ENCODE measurements at regions not wholly inside any gene's neighbourhood (a gene's known extent, or its start where the extent isn't known, plus 50 kb on each side); places are given as distances from the start of the nearest gene placed in this dataset.

DNA sequence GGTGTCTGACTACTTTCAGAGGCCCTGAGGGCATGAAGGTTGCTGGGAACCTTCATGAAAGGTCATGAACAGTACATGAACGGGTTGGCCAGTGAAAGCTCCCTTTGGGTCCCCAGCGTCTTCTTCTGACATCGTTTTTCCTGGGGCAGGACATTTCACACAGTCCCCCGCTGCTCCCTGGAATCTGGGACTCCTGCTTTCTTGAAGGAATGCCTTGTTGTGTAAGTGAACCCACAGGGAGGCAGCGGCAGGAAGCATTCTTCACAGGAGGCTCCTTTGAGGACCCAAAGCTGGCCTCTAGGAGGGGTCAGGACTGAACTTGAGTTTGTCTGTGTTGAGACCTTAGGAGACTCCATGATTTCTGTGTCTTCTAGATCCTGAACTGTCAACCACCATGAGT is 144.3 kb downstream of the KCNE4 start:
- TF ChIP-seq, protein P1, sequence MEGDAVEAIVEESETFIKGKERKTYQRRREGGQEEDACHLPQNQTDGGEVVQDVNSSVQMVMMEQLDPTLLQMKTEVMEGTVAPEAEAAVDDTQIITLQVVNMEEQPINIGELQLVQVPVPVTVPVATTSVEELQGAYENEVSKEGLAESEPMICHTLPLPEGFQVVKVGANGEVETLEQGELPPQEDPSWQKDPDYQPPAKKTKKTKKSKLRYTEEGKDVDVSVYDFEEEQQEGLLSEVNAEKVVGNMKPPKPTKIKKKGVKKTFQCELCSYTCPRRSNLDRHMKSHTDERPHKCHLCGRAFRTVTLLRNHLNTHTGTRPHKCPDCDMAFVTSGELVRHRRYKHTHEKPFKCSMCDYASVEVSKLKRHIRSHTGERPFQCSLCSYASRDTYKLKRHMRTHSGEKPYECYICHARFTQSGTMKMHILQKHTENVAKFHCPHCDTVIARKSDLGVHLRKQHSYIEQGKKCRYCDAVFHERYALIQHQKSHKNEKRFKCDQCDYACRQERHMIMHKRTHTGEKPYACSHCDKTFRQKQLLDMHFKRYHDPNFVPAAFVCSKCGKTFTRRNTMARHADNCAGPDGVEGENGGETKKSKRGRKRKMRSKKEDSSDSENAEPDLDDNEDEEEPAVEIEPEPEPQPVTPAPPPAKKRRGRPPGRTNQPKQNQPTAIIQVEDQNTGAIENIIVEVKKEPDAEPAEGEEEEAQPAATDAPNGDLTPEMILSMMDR (IDR thresholded peaks at IDR 0.05; ENCODE audit: borderline replicate concordance, insufficient read depth, low read depth, low read length), result no peak
- no peak overlapping the region for H3K4me3 ChIP-seq (ENCODE audit: low read depth, low read length)

DNA sequence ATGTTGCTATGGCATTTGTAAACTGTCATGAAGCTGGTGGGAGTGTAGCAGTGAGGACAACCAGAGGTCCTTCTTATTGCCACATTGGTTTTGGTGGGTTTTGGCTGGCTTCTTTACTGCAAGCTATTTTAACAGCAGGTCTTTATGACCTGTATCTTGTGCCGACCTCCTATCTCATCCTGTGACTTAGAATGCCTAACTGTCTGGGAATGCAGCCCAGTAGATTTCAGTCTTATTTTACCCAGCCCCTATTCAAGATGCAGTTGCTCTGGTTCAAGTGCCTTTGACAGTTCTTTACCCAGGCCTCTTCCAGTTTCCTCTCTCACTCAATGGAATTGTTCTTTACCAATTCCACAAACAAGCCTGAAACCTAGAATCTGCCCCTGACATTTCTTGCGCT is 145.1 kb downstream of the KCNE4 start:
- no peak overlapping the region for H3K4me3 ChIP-seq (ENCODE audit: low read depth, low read length)
- TF ChIP-seq, protein P1 (IDR thresholded peaks at IDR 0.05; ENCODE audit: borderline replicate concordance, insufficient read depth, low read depth, low read length), result no peak

DNA sequence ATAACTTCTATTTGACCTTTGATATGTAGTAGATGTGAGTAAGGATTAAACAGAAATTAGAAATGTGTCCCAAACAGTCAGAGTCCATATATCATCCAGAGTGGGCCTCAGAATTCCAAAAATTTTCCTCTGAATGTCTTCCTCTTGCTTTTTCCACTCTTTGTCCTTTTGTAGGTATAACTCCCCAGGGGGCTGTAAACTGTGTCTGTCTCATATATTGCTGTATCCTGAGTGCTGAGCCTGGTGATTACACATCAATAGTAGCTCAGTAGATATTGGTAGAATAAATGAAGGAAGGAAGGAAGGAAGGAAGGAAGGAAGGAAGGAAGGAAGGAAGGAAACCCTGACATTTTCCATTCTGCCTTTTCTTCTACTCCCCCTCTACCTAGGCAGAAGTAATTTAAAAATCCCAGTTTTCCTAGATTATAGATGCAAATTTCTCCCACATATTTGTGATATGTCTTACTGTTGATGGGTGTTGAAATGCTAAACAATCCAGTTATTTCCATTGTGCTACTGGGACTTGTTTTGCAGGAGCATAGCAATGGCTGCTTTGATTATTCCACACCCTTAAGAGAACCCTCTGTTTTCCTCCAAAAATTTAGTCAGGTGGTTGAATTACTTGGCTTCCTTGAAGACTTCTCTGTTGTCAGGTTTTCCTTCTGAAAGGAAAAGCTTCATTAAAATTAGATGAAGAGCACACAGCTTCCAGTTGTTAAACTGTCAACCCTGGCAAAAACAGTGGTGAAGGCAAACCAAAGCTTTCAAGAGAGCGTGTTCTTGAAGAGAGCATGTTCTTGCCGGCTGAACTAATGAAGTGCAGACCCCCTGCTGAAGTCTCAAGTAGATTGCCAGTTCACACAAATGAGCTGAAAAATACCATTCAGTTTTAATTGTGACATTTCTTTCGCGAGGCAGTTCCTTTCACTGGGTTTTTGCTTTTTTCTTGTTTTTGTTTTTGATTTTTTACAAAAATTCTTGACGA is 147.8 kb downstream of the KCNE4 start:
- no peak overlapping the region for H3K4me3 ChIP-seq (ENCODE audit: low read depth, low read length)

DNA sequence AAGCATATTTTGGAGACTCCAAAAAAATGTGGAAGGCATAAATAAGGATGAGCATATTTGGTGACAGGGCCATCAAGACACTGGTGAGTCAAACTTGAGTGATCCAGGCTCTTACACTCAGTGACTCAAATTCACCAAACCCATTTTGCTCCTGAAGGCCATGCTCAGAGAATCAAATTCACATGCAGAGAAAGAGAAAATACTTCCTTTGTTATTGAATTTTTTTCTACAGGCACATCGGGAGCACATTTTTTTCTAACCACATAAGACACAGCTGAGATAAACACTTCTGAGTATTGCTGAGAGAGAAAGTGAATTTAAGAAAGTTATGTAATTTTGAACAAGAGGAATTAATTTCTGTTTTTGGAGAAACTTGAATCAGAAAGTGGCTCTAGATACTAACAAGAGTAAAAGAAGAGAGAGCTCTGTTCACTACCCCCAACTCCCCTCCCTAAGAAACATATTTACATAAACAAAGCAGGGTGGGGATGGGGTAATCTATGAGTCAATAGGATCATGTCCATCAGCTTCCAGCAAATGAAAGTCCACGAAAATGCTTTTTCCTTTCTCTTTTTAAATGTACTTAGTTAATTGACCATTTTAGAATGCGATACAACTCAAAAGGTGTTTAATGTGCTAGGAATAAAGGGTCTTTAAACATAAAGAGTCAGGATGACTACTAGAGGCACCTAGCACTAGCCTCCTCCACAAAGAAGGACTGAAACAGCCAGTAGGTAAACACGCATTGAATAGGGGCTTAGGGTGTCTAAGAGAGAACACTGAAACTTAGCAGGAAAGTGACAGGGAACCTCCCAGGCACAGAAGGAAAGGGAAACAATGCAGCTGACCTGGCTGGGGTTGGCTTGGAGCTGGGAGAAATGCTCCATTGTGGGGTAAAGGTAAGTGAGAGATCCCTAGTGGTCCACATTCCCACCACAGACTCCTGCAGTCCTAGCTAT is 152.3 kb downstream of the KCNE4 start:
- TF ChIP-seq, protein P1 (IDR thresholded peaks at IDR 0.05; ENCODE audit: borderline replicate concordance, insufficient read depth, low read depth, low read length), result no peak
- no peak overlapping the region for H3K4me3 ChIP-seq (ENCODE audit: low read depth, low read length)

More for the DNA sequence above, 147.8 kb downstream of the KCNE4 start:
- TF ChIP-seq, protein P1 (IDR thresholded peaks at IDR 0.05; ENCODE audit: borderline replicate concordance, insufficient read depth, low read depth, low read length), result no peak

DNA sequence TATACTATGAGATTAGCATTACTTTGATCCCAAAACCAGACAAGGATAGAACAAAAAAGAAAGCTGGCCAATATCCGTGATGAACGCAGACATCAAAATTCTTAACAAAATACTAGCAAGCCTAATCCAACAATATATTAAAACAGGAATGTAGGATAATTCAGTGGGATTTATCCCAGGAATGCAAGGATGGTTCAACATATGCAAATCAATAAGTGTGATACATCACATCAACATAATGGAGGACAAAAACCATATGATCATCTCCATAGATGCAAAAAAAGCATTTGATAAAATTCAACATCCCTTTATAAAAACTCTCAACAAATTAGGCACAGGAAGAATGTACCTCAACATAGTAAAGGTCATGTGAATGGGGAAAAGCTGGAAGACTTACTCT is 158.5 kb downstream of the KCNE4 start:
- H3K4me3 ChIP-seq (ENCODE audit: low read depth, low read length), result no peak overlapping the region
- TF ChIP-seq, protein P1 (IDR thresholded peaks at IDR 0.05; ENCODE audit: borderline replicate concordance, insufficient read depth, low read depth, low read length), result no peak

DNA sequence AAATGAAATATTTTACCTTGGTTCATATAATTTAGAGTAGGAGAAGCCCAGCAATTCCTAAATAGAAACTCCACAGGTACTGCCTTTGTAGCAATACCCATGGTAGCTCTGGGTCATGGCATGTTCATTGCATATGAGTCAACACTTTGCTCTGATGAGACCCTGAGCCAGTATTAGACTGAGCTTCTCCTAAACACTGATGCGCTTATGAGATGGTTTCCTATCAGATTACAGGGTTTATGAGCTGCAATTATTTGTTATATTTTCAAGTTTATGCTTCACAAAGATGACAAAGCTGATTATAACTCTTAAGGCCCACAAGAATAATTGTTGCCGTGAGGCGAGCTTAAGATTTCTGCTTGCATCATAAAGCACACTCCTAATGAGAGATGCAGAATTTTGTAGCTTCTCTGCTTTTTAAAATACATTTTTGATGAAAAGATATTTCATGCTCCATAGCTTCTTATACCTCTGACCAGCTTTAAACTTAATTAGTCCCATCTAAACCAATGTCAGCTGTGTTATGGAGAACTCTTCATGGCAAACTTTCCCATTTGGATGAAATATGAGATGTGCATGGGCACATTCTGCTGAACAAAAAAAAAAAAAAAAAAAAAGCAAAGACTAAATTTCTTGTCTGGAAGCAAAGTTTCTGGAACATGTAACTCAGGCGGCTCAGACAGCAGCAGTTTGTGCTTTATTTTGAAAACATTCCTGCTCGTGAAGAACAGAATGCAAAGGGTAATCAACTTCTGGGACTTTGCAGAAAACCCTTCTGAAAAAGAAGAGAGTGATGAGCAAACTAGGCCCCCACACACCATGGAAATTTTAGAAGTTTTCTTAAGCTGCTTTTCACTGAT is 162.6 kb downstream of the KCNE4 start:
- no peak overlapping the region for H3K4me3 ChIP-seq (ENCODE audit: low read depth, low read length)
- TF ChIP-seq, protein P1 (IDR thresholded peaks at IDR 0.05; ENCODE audit: borderline replicate concordance, insufficient read depth, low read depth, low read length), result no peak
